ENCODE measurements at regions not wholly inside any gene's neighbourhood (a gene's known extent, or its start where the extent isn't known, plus 50 kb on each side); places are given as distances from the start of the nearest gene placed in this dataset.

DNA sequence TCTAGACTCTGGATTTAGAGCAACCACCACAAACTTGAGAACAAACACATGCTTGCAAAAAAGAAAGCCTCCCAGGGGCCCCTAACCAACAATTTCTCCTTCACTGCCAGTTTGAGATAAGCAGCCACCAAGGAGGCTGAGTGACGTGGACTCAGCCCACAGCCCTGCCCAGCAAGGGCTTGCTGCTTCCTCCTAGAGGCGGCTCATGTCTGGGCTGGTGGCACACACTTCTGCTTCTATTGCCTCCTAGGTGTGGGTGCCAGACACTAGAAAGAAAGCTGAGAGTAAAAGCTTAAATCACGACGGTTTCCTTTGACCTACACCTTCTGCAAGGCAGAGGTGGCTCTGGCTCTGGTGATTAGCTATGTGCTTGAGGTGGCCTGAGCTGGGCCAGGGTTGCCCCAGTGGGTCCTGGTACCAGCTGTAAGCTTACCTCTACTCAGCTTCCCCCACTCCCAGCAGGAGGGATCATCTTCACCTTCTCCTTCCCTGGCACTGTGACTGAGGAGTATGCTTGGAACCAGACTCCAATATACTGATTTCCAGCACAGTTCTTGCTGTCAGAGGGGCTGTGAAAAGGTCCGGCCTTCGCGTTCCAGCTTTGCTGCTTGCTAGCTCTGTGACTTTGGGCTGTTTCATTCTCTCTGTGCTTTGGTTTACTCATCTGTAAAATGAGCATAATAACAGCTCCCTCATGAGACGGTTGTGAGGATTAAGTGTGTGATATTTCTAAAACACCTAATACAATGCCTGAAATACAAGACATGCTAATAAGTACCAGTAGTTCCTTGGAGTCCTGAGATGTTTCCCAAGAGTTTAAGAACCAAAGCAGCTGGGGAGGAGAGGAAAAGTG is 89.7 kb upstream of the PARP11 start:
- DNase-seq (ENCODE audit: low spot score) (no peak), ATAC-seq (peak; percentile 62)
- intact Hi-C loops (cut with DNase I): no loop called here

DNA sequence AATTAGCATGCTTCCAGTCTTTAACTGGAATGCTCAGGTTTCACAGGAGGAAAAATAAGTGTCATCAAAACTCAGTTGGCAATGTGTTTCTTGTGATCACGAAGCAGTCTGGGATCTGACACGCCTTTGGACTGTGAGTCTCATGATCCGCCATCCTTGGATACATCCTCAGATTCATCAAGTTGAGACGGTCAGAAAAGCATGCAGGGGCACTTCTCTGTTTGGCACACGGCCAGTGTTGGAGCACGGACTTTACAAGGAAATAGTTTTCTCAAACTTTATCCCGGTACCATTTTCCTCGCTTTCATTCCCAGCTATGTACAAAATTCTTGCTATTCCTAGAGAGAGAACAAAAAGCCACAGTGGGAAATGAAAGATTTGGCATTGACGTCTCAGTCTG is 88.4 kb upstream of the PARP11 start:
- intact Hi-C loops (cut with DNase I): no loop called here
- no peak for DNase-seq (ENCODE audit: low spot score)
- no peak for ATAC-seq

DNA sequence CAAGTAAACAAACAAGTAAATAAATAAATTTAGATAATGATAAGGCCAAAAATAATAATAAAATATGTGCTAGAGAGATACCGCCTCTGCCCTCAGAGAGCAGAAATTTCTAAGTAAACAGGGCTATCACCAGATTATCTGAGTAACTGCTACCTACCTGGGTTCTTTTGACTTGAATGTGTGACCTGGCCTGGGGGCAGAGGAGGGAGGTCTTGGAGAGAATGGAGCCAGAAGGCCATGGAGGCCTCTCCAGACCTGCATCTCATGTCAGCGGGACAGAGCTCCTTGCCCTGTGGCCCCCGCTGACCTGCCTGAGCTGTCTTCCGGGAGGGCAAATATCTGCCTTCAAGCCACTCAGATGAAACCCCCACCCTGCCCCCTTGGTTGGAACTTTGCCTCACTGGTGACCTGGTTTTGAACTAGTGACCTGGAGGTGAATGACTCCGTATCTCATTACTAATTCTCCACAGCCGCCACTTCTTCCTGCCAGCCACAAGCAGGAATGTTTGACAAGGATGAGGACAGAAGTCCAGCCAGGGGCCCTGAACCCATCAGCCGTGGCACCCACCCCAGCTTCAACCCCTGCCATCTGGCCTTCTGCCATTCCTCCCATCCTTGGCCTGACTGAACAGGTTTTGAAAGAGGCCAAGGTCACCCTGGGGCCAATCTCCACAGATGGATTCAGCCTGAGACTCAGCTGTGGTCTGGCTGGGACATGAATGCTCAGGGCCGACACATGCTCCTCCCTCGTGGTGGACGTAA is 86.8 kb upstream of the PARP11 start:
- DNase-seq (ENCODE audit: low spot score) (no peak), ATAC-seq (no peak)
- intact Hi-C loops (cut with DNase I): no loop called here

DNA sequence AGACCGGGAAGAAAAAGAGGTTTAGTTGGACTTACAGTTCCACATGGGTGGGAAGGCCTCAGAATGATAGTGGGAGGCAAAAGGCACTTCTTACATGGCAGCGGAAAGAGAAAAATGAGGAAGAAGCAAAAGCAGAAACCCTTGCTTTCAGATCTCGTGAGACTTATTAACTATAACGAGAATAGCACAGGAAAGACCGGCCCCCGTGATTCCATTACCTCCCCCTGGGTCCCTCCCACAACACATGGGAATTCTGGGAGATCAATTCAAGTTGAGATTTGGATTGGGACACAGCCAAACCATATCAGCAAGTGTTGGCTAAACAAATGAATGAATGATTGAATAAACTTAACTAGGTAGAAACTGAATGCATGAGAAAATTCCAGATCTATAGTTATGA is 85.3 kb upstream of the PARP11 start:
- intact Hi-C loops (cut with DNase I): no loop called here
- ATAC-seq (no peak), DNase-seq (ENCODE audit: low spot score) (no peak)

DNA sequence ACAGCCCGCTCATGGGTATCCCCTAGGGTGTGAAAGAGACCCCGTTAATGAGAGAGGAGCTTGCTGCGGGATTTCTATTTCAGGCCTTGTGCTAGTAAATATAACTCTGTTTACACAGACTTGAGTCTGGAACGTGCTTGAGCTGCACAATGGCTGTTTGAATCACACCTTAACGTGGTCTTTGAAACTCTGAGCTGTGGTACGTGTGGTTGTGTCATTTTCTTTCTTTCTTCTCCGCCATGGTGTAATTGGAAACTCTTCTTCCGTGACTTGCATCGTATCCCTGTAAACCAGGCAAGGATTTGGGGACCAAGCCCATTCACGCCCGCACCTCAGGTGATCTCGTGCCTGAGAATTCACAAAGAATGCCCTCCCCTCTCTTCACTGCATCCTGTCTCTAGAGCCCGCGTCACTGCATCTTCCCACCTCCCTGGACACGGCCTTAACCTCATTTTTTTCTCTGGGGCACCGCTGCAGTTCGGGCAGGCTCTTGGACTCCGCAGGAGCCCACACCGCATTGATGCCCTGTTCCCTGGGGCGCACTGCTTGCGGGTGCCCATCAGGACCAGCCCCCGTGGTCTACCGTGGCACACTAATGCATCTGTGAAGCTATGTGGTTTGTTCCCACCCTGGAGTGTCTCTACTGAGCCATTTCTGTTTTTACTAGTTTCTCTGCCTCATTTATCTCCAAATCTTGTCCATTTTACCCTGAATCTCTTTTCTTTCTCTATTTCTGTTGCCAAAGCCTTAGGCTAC is 78.4 kb upstream of the PARP11 start:
- ATAC-seq: no peak
- DNase-seq (ENCODE audit: low spot score): no peak
- intact Hi-C loops (cut with DNase I): no loop called here

DNA sequence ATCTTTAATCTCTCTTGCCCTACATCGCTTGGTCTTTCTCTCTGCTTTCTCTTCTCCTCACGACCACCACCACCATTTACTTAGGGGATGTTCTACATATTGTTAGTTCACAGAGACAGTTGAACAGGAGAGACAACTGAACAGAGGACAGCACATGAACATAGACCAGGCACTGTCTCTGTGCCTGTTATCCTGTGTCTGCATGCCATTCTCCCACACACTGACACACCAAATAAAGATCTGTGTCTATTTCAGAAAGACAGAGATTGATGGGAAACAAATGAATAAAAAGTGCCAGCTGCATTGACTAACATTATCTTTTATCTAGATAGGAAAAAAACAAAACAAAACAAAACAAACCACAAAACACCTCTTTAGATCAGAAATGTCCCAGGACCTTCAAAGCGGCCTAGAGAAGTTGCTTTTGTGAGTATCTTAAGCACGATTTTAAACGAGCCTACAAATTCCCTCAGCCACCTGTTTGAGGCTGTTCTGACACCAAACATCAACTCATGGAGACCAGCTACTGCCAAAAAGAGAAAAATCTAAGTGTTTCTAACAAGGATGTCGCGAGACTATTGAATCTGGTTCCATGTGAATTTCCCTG is 77.6 kb upstream of the PARP11 start:
- DNase-seq (ENCODE audit: low spot score) (no peak), ATAC-seq (no peak)
- intact Hi-C loops (cut with DNase I): no loop called here

DNA sequence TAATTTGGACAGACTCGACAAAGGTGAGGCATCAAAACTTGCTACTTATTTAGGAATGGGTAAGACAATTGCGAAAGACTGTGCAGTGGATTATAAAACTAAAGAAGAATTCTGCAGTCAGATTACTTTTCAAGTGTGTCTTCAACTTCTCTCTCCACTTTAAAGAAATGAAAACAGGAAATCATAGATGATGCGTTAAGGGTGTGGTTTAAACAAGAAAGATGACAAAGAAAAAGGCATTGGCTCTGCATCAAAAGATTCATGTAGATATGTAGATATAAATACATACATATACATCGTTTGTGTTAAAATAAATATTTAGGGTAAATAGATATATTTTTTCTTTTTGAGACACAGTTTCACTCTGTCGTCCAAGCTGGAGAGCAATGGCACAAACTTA is 74.6 kb upstream of the PARP11 start:
- ATAC-seq: no peak
- intact Hi-C loops (cut with DNase I): no loop called here
- no peak for DNase-seq (ENCODE audit: low spot score)

DNA sequence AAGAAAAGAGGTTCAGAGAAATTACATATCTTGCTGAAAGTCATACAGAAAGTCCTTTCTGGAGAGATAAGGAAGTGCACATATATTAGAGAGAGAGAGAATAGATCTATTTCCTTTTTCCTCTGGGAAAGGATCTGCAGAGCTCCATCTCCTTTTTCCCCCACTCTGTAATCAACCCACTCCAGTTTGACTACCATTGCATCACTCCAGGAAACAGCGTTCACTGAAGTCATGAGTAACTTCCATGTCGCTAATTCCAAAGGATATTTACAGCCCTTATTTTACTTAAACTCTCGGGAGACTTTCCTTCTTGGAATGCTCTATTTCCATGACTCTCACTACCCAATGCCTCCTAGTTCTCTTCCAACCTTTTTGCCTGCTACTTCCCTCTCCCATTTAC is 72.5 kb upstream of the PARP11 start:
- DNase-seq (ENCODE audit: low spot score): no peak
- no peak for ATAC-seq
- intact Hi-C loops (cut with DNase I): no loop called here

DNA sequence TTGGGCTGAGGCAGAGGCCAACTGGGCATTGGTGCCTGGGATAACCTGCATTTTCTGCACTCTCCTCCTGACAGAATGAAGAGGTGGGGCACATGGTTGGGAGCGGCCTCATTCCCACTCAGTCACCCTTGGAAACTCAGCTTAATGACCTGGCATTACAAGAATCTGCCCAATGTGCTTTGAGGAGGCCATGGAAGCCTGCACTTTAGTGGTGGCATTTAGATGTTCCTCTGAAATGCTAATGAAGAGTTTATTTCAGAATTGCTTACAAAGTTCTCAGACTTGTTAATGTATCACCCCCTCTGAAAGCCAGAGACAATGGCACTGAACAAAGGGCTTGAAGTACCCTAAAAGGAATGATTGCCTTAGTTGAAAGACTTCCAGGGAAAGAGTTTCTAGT is 71.4 kb upstream of the PARP11 start:
- intact Hi-C loops (cut with DNase I): no loop called here
- no peak for ATAC-seq

DNA sequence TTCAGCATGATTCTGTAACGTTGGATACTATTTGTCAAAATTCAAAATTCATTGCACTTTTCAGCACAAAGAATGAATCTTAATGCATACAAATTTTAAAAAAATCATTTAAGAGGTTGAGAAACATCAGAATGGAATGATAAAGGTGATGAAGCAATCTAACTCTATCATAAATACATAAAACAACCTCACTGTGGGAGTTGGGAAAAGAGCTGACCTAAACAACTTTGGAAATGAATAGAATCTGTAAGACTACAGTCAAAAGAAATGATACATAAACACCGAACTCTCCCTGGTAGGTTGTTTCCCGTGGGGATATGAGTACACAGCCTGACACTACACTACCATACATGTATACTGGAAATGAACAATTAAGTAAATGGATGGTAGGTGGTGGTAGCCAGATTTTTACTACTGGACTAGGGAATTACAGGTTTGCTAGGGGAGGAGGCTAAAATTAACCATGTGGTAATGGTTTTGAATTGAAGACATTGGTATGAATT is 64.9 kb upstream of the PARP11 start:
- DNase-seq (ENCODE audit: low spot score): no peak
- ATAC-seq: no peak
- intact Hi-C loops (cut with DNase I): no loop called here

More for the DNA sequence above, 71.4 kb upstream of the PARP11 start:
- no peak for DNase-seq (ENCODE audit: low spot score)

DNA sequence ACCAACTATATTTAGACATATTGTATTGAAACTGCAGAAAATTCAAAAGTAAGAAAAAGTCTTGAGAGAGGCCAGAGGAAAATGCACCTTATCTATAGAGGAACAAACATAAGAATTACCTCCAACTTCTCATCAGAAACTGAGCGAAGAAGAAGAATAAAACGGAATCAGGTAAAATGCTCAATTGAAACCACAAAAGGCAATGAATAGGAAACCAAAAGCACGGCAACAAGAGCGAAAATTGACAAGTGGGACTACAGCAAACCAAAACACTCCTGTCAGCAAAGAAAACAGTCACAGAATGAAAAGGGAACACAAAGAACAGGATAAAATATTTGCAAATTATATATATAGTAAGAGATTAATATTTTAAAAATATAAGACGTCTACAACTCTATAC is 61.9 kb upstream of the PARP11 start:
- intact Hi-C loops (cut with DNase I): no loop called here
- ATAC-seq (no peak), DNase-seq (ENCODE audit: low spot score) (no peak)

DNA sequence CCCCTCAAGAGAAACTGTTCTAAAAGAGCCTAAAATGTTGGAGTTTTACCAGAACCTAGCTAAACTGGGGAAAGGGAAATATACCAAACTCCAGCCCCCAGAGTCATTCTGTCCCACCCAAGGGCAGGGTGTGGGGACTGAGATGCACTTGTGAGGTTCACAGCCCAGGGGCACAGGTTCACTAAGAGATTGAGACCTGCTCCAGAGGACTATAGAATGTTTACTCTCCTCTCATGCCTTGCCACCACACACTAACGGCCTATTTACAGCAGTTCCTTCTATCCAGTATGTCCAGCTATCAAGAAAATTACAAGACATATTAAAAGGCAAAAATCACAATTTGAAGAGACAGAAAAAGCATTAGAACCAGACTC is 60.6 kb upstream of the PARP11 start:
- DNase-seq (ENCODE audit: low spot score): no peak
- intact Hi-C loops (cut with DNase I): no loop called here
- ATAC-seq: no peak

DNA sequence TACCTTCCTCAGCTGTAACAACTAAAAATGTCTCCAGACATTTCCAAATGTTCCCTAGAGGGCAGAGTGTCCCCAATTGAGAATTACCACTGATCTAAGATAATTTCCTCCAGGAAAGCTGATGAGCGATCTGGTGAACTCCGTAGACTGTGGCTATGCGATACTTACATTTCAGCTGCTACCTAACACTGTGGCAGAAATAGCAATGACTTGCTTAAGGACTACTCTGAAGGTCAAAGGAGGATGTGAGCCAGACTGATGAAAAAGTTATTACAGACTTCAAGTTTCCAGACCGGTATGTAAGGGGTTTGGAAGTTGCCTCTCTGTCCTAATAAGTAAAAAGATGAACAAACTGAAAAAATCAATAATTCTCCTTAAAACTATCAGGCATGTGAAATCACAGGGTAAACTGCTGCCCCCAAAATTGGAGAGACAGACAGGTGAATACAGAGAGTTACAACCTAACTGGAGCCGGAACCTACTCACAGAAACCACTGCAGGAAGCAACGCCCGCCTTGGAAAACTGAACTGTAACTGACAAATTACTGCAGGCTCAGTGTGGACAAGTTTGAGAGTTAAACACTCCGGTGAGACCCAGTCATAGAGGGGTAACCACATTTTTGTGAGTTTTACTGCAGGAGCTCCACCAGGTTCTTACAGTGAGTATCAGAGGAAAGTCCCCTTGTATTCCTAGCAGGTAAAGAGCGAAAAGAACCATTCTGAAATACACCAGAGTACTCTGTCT is 60.0 kb upstream of the PARP11 start:
- no peak for DNase-seq (ENCODE audit: low spot score)
- ATAC-seq: no peak
- intact Hi-C loops (cut with DNase I): no loop called here

DNA sequence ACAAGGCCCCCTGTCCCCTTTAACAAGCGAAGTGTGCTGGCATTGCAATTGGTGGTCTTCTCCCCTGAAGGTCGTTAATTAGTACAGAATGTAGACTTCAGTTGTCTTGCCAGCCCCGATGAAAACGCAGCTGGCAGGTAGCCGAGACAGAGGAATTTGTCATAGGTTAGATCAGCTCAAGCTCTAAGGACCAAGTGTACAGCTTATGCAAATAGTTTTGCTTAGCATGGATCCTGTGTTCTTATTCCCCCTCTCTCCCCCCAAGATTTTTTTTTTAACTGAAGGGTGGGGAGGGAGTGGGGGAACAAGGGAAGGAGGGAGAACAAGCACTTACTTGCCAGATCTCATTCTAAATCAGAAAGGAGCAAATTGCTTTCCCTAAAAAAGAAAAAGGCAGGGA is 58.6 kb upstream of the PARP11 start:
- intact Hi-C loops (cut with DNase I): no loop called here
- no peak for ATAC-seq

DNA sequence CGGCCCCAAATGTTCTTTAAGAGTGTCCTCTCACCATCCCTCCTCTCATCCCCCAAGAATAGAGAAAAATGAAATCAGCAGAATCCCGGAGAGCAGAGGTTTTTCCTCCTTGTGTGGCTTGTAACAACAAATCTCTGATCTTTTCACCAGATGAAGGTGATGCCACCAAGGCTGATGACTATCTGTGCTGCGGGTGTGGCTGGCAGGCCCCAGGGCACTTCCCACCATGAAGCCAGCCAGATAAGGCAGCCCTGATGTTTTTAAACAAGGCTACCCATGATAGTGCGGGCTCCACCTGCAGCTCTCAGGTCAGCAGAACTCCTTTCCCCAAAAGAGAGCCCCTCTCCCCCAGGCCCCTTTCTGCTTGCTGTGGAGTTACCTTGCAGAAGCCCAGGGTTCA is 58.0 kb upstream of the PARP11 start:
- no peak for ATAC-seq
- intact Hi-C loops (cut with DNase I): no loop called here
- no peak for DNase-seq (ENCODE audit: low spot score)

More for the DNA sequence above, 58.6 kb upstream of the PARP11 start:
- no peak for DNase-seq (ENCODE audit: low spot score)

DNA sequence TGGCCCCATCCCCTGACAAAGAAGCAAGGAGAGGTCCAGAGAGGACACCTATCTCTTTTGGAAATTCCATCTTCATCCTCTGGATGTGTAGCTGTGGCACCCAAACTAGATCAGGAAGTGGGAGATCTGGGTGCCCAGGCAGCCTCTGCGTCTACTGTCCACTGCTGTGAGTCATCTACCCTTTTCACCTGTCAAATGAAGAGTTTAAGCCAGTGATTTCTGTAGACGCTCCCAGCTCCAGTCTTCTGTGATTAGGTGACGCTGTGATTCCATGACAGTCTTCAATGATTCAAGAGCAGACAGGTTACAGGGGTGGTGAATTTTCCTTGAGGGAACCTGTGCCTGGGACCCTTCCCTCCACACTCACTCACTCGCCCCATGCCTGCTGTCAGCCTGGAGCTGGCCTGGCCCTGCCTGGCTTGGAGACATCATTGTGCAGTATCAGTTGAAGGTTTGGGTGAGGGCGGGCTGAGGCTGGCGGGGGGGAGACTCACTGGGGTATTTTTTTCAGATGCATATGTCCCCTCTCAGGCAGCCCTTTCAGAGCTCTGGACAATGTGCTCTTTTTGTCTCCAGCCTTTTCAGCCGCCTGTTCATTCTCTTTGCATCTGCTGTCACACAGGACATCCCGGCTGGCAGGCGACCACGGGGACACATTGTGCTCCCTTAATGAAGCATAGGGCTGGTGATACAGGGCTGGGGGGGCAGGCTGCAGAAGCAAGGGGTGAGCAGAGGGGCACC is 56.8 kb upstream of the PARP11 start:
- intact Hi-C loops (cut with DNase I): no loop called here
- no peak for ATAC-seq
- DNase-seq (ENCODE audit: low spot score): no peak

DNA sequence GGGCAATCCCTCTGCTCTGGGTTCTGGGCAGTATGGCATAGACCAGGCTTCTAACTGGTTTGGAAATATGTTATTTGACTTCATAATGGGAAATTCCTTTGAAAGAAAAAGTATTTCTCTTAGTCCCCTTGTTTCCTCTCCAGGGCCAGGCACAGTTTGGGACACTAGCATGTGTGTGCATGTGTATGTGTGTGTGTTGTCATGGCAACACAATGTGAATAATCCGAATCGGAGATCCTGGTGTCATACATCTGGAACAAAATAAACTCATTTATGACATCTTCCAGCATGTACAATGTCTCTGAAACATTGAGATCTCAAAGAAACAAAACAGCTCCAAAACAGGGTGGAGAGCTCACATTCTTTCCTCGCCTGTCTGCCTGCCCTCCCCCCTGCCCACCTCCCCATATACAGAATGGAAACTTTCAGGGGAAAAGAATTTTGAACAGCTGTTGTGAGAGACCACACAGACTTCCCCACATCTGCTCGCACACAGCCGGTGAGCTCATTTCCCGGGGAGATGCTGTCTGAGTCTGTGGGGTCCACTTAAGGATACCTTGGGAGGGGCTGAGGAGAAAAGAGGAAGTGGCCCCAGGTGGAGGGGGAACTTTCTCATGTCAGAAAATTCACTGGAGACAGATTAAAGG is 55.5 kb upstream of the PARP11 start:
- intact Hi-C loops (cut with DNase I): no loop called here

DNA sequence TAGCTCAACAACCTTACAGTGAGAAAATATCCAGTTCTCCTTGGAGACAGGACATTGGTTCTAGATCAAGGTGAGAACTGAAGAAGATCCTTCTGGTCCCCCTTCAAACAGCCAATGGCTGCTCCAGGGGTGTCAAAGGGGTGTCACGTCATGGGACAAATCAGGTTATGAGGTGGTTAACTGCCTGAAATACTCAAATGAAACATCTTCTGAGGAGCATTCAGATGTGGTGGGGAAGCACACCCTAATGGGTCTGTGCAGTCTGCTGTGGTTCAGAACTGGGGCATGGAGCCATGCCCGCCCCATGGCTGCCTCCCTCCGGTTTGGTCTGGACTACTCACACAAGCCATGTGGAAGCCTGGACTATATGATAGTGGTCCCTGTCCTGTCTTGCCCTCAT is 52.4 kb upstream of the PARP11 start:
- no peak for DNase-seq (ENCODE audit: low spot score)
- ATAC-seq: no peak
- intact Hi-C loops (cut with DNase I): no loop called here

More for the DNA sequence above, 55.5 kb upstream of the PARP11 start:
- ATAC-seq (peak; percentile 38), DNase-seq (ENCODE audit: low spot score) (no peak)
